22Rv1 (cell line): ENCODE measurements at regions not wholly inside any gene's neighbourhood (a gene's known extent, or its start where the extent isn't known, plus 50 kb on each side); places are given as distances from the start of the nearest gene placed in this dataset.

Experiments
- H3K27ac ChIP-seq: fragments of 450-650 bp; 2 replicates; pipeline ENCODE4 v1.5.1; 2017
- ZFX ChIP-seq: fragments of 450-650 bp; IDR thresholded peaks from 2 replicates; pipeline ENCODE4 v1.6.1; 2017; ENCODE audit warnings: antibody characterized with exemption, borderline replicate concordance
- TF ChIP-seq, protein P1 (sequence below): fragments of 450-650 bp; IDR thresholded peaks from 2 replicates; pipeline ENCODE4 v1.5.1; 2017; ENCODE audit warnings: mild to moderate bottlenecking

DNA sequence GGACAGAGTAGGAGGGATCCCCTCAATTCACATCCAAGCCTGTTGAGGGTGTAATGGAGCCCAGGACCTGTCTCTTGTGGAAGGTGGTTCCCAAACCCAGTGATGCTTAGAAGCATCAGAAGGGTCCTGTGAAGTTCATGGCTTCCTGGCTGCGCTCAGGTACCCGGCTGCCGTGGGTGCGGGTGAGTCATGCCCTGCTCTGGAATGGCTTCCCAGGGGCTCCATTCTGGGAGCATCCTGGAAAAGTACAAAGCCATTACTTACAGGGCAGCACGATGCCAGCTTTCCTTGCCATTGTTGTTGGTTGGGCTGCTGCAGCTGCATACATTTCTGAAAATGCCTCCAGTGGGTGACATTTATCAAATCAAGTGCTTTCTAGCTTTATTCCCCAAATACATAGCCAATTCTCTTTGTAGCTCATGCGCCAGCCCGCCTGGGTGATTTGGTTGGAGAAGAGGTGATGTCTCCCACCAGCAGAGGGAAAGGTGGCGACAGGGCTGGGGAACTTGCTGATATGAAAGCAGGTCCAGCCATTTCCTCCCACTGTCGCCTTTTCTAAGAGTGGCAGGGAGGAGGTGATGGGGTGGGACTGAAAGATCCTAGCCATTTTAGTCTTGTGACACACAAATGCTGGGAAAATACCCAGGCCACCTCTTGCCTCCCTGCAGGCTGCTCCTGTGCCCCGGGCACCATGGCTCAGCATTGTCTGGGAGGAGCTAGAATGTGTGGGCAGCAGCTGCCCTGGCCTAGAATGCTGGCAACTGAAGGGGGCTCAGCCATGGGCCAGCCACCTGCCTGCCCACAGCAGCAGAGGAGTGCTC is 65.9 kb upstream of the HPCAL1 start:
- TF ChIP-seq, protein P1, sequence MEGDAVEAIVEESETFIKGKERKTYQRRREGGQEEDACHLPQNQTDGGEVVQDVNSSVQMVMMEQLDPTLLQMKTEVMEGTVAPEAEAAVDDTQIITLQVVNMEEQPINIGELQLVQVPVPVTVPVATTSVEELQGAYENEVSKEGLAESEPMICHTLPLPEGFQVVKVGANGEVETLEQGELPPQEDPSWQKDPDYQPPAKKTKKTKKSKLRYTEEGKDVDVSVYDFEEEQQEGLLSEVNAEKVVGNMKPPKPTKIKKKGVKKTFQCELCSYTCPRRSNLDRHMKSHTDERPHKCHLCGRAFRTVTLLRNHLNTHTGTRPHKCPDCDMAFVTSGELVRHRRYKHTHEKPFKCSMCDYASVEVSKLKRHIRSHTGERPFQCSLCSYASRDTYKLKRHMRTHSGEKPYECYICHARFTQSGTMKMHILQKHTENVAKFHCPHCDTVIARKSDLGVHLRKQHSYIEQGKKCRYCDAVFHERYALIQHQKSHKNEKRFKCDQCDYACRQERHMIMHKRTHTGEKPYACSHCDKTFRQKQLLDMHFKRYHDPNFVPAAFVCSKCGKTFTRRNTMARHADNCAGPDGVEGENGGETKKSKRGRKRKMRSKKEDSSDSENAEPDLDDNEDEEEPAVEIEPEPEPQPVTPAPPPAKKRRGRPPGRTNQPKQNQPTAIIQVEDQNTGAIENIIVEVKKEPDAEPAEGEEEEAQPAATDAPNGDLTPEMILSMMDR = no peak
- TF ChIP-seq ZFX = no peak
- no peak overlapping the region for H3K27ac ChIP-seq

- TF ChIP-seq, protein P1 = no peak
- TF ChIP-seq ZFX = no peak
- H3K27ac ChIP-seq = no peak overlapping the region
Measured at GRCh38 chr2:10237392-10238321, 65.0 kb upstream of the HPCAL1 start.

- no peak overlapping the region for H3K27ac ChIP-seq
- TF ChIP-seq, protein P1 = no peak
- TF ChIP-seq ZFX = no peak
Measured at GRCh38 chr2:10238396-10238795, 64.3 kb upstream of the HPCAL1 start.

DNA sequence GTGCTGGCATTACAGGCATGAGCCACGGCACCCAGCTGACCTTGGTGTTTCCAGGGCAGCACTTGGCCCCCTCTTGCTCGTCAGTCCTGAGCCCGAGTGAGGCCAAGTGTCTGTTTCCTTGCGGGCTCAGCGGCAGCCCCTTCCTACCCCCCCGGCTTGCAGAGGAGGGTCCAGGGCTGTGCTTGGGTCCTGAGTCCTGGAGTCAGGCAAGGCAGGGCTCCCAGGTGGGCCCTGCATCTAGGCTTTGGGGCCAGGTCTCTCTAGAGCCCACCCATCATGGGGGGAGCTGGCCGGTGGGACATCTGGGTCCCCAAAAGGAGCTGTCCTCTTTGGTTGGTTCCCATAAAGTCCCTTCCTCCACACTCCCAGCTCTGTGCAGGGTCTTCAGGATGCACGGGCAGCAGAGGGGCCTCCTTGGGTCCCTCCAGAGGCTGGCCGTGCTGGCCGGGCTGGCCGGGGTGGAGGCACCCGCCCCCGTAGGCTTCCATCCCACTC is 63.7 kb upstream of the HPCAL1 start:
- H3K27ac ChIP-seq = no peak overlapping the region
- TF ChIP-seq ZFX = no peak
- TF ChIP-seq, protein P1 = no peak

DNA sequence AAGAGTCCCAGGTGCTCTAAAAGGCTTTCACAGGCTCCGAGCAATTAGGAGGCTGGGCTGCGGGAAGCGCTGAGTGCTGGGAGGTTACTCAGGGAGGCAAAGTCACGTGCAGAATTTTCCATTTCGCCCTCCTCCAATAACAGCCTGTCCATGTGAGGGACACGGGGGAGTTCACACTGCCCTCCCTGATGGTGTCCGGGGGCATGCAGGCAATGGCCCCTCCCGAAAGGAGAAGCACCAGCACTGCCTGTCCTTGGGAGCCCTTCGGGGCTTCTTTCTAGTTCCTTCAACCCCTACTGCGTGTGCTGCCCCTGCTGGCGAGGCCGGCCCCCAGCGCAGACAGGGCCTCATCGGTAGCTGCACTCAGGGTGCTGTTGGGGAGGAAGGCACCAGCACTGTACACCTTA is 63.1 kb upstream of the HPCAL1 start:
- no peak overlapping the region for H3K27ac ChIP-seq
- TF ChIP-seq, protein P1 = peak; percentile 17; the same call in 1 of the 2 replicates
- no peak for TF ChIP-seq ZFX

DNA sequence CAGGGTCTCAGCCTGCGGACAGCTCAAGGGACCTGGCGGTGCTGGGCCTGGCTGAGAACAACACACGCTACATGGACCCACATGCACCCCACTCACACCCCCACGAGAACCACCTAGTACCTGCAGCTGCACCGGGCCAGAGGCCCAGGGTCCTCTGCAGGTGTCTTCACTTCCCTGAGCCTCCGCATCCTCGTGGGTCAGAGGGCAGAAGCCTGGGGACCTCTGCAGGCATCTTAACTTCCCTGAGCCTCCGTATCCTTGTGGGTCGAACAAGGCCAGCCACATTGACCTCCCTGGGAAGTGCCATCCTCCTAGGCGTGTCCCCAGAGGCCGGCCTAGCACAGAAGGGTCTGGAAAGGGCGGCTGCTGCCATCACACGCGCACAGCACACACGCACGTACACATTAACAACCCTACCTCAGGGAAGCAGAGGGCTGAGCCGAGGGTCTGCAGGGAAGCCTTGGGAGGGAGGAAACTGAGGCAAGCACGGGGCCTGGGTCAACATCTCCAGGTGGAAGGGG is 62.5 kb upstream of the HPCAL1 start:
- TF ChIP-seq, protein P1 = no peak
- no peak for TF ChIP-seq ZFX
- no peak overlapping the region for H3K27ac ChIP-seq
